SK-N-SH treated with all-trans-retinoic acid at 6 μM for 48 hours (cell line): ENCODE measurements at regions not wholly inside any gene's neighbourhood (a gene's known extent, or its start where the extent isn't known, plus 50 kb on each side); places are given as distances from the start of the nearest gene placed in this dataset.

ENCODE experiments used
- ATAC-seq: fragments of 200-7000 bp; cut with Tn5 transposase; 3 replicates; pipeline ENCODE4 v1.9.1; 2020; ENCODE audit warnings: mild to moderate bottlenecking, moderate library complexity
- ARNTL ChIP-seq: fragments of 450-650 bp; formaldehyde crosslinking; IDR thresholded peaks from 2 replicates; pipeline ENCODE4 v1.5.0; 2020; ENCODE audit warnings: low read depth, mild to moderate bottlenecking, moderate library complexity, borderline replicate concordance
- BACH2 ChIP-seq: fragments of 250-450 bp; sonication (Bioruptor Pico); IDR thresholded peaks from 2 replicates; pipeline ENCODE4 v1.9.0; 2021; ENCODE audit warnings: mild to moderate bottlenecking, borderline replicate concordance
- CREB5 ChIP-seq: fragments of 250-450 bp; sonication (Bioruptor Pico); IDR thresholded peaks from 2 replicates; pipeline ENCODE4 v1.5.1; 2020; ENCODE audit warnings: low read depth, mild to moderate bottlenecking, moderate library complexity
- CSDC2 ChIP-seq: fragments of 250-450 bp; sonication (Bioruptor Pico); IDR thresholded peaks from 2 replicates; pipeline ENCODE4 v1.5.0; 2020; ENCODE audit warnings: mild to moderate bottlenecking, moderate library complexity
- CSRNP3 ChIP-seq: fragments of 250-450 bp; sonication (Bioruptor Pico); IDR thresholded peaks from 2 replicates; pipeline ENCODE4 v1.5.1; 2021; ENCODE audit warnings: mild to moderate bottlenecking, moderate library complexity
- GLIS3 ChIP-seq: fragments of 250-450 bp; sonication (Bioruptor Pico); IDR thresholded peaks from 2 replicates; pipeline ENCODE4 v1.5.0; 2020; ENCODE audit warnings: mild to moderate bottlenecking, moderate library complexity
- ISL1 ChIP-seq: fragments of 250-450 bp; sonication (Bioruptor Pico); IDR thresholded peaks from 2 replicates; pipeline ENCODE4 v2.1.2; 2022; ENCODE audit warnings: mild to moderate bottlenecking, moderate library complexity
- OSR1 ChIP-seq: fragments of 250-450 bp; sonication (Bioruptor Pico); IDR thresholded peaks from 2 replicates; pipeline ENCODE4 v1.8.0; 2022; ENCODE audit warnings: moderate library complexity, mild to moderate bottlenecking, inconsistent platforms
- RARB ChIP-seq: fragments of 250-450 bp; sonication (Bioruptor Pico); IDR thresholded peaks from 2 replicates; pipeline ENCODE4 v1.8.0; 2021; ENCODE audit warnings: mild to moderate bottlenecking, moderate library complexity
- SNAI2 ChIP-seq: fragments of 250-450 bp; sonication (Bioruptor Pico); IDR thresholded peaks from 2 replicates; pipeline ENCODE4 v1.5.0; 2020; ENCODE audit warnings: mild to moderate bottlenecking, moderate library complexity
- TCF4 ChIP-seq: fragments of 250-450 bp; sonication (Bioruptor Pico); IDR thresholded peaks from 2 replicates; pipeline ENCODE4 v1.8.0; 2021; ENCODE audit warnings: mild to moderate bottlenecking, moderate library complexity, borderline replicate concordance
- TOX ChIP-seq: fragments of 250-450 bp; sonication (Bioruptor Pico); IDR thresholded peaks from 2 replicates; pipeline ENCODE4 v1.8.0; 2021; ENCODE audit warnings: mild to moderate bottlenecking, moderate library complexity, borderline replicate concordance
- TSHZ2 ChIP-seq: fragments of 250-450 bp; sonication (Bioruptor Pico); IDR thresholded peaks from 2 replicates; pipeline ENCODE4 v1.5.0; 2020; ENCODE audit warnings: mild to moderate bottlenecking, moderate library complexity
- ZC3H10 ChIP-seq: fragments of 250-450 bp; sonication (Bioruptor Pico); IDR thresholded peaks from 2 replicates; pipeline ENCODE4 v1.5.1; 2021; ENCODE audit warnings: mild to moderate bottlenecking, moderate library complexity
- ZFP3 ChIP-seq: fragments of 250-450 bp; sonication (Bioruptor Pico); IDR thresholded peaks from 2 replicates; pipeline ENCODE4 v1.5.0; 2020; ENCODE audit warnings: mild to moderate bottlenecking, moderate library complexity
- ZFP30 ChIP-seq: fragments of 450-650 bp; formaldehyde crosslinking; IDR thresholded peaks from 2 replicates; pipeline ENCODE4 v1.5.0; 2022; ENCODE audit warnings: mild to moderate bottlenecking, moderate library complexity
- ZNF565 ChIP-seq: fragments of 450-650 bp; formaldehyde crosslinking; conservative IDR thresholded peaks from 2 replicates; pipeline ENCODE4 v1.5.0; 2020; ENCODE audit warnings: low read depth, mild to moderate bottlenecking, moderate library complexity
- ZNF70 ChIP-seq: fragments of 450-650 bp; formaldehyde crosslinking; IDR thresholded peaks from 2 replicates; pipeline ENCODE4 v1.5.0; 2020; ENCODE audit warnings: mild to moderate bottlenecking, moderate library complexity
- TF ChIP-seq, protein P1 (sequence below): fragments of 250-450 bp; sonication (Bioruptor Pico); IDR thresholded peaks from 2 replicates; pipeline ENCODE4 v1.8.0; 2020; ENCODE audit warnings: mild to moderate bottlenecking, moderate library complexity, borderline replicate concordance

DNA sequence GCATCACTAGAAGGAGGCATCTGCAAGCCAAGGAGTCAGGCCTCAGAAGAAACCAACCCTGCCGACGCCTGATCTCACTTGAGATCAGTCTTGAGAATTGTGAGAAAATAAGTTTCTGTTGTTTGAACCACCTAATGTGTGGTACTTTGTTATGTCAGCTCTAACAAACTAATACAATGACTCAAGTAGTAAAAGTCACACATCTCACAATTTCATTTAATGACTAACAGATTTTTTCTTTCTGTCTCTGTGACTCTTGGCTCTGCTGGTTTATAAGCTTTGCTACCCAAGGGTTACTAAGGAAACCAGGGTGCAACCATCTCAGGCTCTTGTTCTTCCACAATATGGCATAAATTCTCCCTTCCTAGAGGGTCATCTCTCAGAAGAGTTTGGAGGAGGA, 315.8 kb upstream of the GRAMD2B start:
- ATAC-seq = no peak
- TF ChIP-seq TCF4 (CRISPR knock-in tag) (no peak), CREB5 (CRISPR knock-in tag) (no peak), ZNF70 (CRISPR knock-in tag) (no peak), SNAI2 (CRISPR knock-in tag) (no peak), BACH2 (CRISPR knock-in tag) (no peak), ZNF565 (no peak), TSHZ2 (CRISPR knock-in tag) (no peak), ZC3H10 (CRISPR knock-in tag) (no peak), ISL1 (CRISPR knock-in tag) (no peak), CSDC2 (CRISPR knock-in tag) (no peak), RARB (CRISPR knock-in tag) (no peak), ZFP30 (CRISPR knock-in tag) (no peak), TOX (CRISPR knock-in tag) (no peak), OSR1 (no peak)
- TF ChIP-seq, protein P1, sequence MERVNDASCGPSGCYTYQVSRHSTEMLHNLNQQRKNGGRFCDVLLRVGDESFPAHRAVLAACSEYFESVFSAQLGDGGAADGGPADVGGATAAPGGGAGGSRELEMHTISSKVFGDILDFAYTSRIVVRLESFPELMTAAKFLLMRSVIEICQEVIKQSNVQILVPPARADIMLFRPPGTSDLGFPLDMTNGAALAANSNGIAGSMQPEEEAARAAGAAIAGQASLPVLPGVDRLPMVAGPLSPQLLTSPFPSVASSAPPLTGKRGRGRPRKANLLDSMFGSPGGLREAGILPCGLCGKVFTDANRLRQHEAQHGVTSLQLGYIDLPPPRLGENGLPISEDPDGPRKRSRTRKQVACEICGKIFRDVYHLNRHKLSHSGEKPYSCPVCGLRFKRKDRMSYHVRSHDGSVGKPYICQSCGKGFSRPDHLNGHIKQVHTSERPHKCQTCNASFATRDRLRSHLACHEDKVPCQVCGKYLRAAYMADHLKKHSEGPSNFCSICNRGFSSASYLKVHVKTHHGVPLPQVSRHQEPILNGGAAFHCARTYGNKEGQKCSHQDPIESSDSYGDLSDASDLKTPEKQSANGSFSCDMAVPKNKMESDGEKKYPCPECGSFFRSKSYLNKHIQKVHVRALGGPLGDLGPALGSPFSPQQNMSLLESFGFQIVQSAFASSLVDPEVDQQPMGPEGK (CRISPR knock-in tag) = no peak

DNA sequence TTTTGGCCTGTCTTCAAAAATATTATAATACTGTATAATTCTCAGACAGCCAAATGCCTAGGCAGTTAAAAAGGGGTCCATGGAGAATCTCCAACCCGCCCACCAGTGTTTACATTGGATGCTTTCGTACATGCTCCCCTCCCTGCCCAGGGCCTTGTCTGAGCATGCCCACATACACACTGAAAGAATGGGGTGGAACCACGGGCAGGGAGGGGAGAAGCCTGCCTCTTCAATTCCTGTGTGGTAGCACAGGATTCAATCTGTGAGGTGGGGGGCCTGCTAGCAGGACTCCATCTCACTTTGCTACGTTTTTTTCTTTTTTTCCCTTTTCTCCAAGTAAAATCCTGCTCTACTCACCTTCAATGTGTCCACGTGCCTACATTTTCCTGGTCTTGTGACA, 314.7 kb upstream of the GRAMD2B start:
- ATAC-seq = no peak
- TF ChIP-seq ISL1 (CRISPR knock-in tag) (no peak), BACH2 (CRISPR knock-in tag) (no peak), ZFP3 (CRISPR knock-in tag) (no peak), CREB5 (CRISPR knock-in tag) (no peak), GLIS3 (no peak), TOX (CRISPR knock-in tag) (no peak)

GRCh38 chr5:126115059-126115629, 308.1 kb upstream of the GRAMD2B start:
- ATAC-seq = no peak
- TF ChIP-seq, protein P1 (CRISPR knock-in tag) = no peak
- TF ChIP-seq ZFP3 (CRISPR knock-in tag) = no peak
- TF ChIP-seq TSHZ2 (CRISPR knock-in tag) = no peak
- no peak for TF ChIP-seq ARNTL (CRISPR knock-in tag)
- TF ChIP-seq OSR1 = no peak
- TF ChIP-seq ZFP30 (CRISPR knock-in tag) = no peak
- TF ChIP-seq CSRNP3 = no peak
- no peak for TF ChIP-seq ZNF565
- no peak for TF ChIP-seq CREB5 (CRISPR knock-in tag)
- TF ChIP-seq CSDC2 (CRISPR knock-in tag) = no peak
- TF ChIP-seq ZNF70 (CRISPR knock-in tag) = no peak
- TF ChIP-seq RARB (CRISPR knock-in tag) = no peak
- no peak for TF ChIP-seq GLIS3
- no peak for TF ChIP-seq ISL1 (CRISPR knock-in tag)
